OCI-LY1 (cell line): ENCODE measurements at regions not wholly inside any gene's neighbourhood (a gene's known extent, or its start where the extent isn't known, plus 50 kb on each side); places are given as distances from the start of the nearest gene placed in this dataset.

ENCODE experiments used
- H2AFZ ChIP-seq: fragments of 200-600 bp; sonication (generic), shearing (Covaris generic); 2 replicates; pipeline ENCODE4 v1.6.0; 2014; ENCODE audit warnings: antibody characterized with exemption, mild to moderate bottlenecking, low read length
- H3F3A ChIP-seq: fragments of 200-600 bp; sonication (generic), shearing (Covaris generic); 2 replicates; pipeline ENCODE4 v1.6.0; 2014; ENCODE audit warnings: mild to moderate bottlenecking, antibody characterized with exemption, low read length, moderate library complexity; ENCODE audit not compliant: insufficient read depth
- H3K27ac ChIP-seq: fragments of 200-600 bp; sonication (generic); 2 replicates; pipeline ENCODE4 v1.5.1; 2014; ENCODE audit warnings: low read length, mixed run types, mild to moderate bottlenecking, low read depth; ENCODE audit not compliant: poor library complexity, severe bottlenecking
- H3K27me3 ChIP-seq: fragments of 200-600 bp; sonication (generic); 2 replicates; pipeline ENCODE4 v1.6.0; 2014; ENCODE audit warnings: antibody characterized with exemption, mild to moderate bottlenecking, low read length, moderate library complexity; ENCODE audit not compliant: insufficient read depth
- H3K36me3 ChIP-seq: fragments of 200-600 bp; sonication (generic); 2 replicates; pipeline ENCODE4 v1.6.1; 2014; ENCODE audit warnings: mild to moderate bottlenecking, antibody characterized with exemption, low read length, moderate library complexity, mixed read lengths; ENCODE audit not compliant: insufficient read depth
- H3K4me1 ChIP-seq: fragments of 200-600 bp; sonication (generic); 2 replicates; pipeline ENCODE4 v1.5.1; 2014; ENCODE audit warnings: mild to moderate bottlenecking, low read length, moderate library complexity; ENCODE audit not compliant: insufficient read depth, severe bottlenecking
- H3K4me2 ChIP-seq: fragments of 200-600 bp; sonication (generic), shearing (Covaris generic); 2 replicates; pipeline ENCODE4 v1.6.1; 2014; ENCODE audit warnings: low read length
- H3K4me3 ChIP-seq: fragments of 200-600 bp; sonication (generic); 2 replicates; pipeline ENCODE4 v1.5.1; 2014; ENCODE audit warnings: low read length, low read depth, mild to moderate bottlenecking, mixed read lengths; ENCODE audit not compliant: poor library complexity, severe bottlenecking
- H3K79me2 ChIP-seq: fragments of 200-600 bp; shearing (Covaris generic); 2 replicates; pipeline ENCODE4 v1.6.1; 2016; ENCODE audit warnings: mixed run types, low read length, mixed read lengths; ENCODE audit not compliant: insufficient read depth
- H3K9ac ChIP-seq: fragments of 200-600 bp; sonication (generic), shearing (Covaris generic); 2 replicates; pipeline ENCODE4 v1.6.1; 2014; ENCODE audit warnings: mild to moderate bottlenecking, low read length, mixed read lengths
- H3K9me2 ChIP-seq: fragments of 200-600 bp; sonication (generic), shearing (Covaris generic); 2 replicates; pipeline ENCODE4 v1.6.1; 2014; ENCODE audit warnings: low read depth, mild to moderate bottlenecking, low read length, mixed read lengths
- H3K9me3 ChIP-seq: fragments of 200-600 bp; shearing (Covaris generic); 2 replicates; pipeline ENCODE4 v1.6.1; 2014; ENCODE audit warnings: low read length, mixed read lengths
- H4K20me1 ChIP-seq: fragments of 200-600 bp; sonication (generic), shearing (Covaris generic); 2 replicates; pipeline ENCODE4 v1.6.0; 2016; ENCODE audit warnings: mild to moderate bottlenecking, low read length; ENCODE audit not compliant: insufficient read depth
- EZH2 ChIP-seq: fragments of 200-600 bp; sonication (generic), shearing (Covaris generic); IDR thresholded peaks from 2 replicates; pipeline ENCODE4 v1.8.0; 2017; ENCODE audit warnings: borderline replicate concordance, mixed run types, mild to moderate bottlenecking, antibody characterized with exemption, low read length, moderate library complexity, mixed read lengths
- TF ChIP-seq, protein P1 (sequence below): fragments of 200-600 bp; sonication (generic), shearing (Covaris generic); IDR thresholded peaks from 2 replicates; pipeline ENCODE4 v1.5.1; 2017; ENCODE audit warnings: mild to moderate bottlenecking, antibody characterized with exemption, low read length, moderate library complexity, mixed read lengths

DNA sequence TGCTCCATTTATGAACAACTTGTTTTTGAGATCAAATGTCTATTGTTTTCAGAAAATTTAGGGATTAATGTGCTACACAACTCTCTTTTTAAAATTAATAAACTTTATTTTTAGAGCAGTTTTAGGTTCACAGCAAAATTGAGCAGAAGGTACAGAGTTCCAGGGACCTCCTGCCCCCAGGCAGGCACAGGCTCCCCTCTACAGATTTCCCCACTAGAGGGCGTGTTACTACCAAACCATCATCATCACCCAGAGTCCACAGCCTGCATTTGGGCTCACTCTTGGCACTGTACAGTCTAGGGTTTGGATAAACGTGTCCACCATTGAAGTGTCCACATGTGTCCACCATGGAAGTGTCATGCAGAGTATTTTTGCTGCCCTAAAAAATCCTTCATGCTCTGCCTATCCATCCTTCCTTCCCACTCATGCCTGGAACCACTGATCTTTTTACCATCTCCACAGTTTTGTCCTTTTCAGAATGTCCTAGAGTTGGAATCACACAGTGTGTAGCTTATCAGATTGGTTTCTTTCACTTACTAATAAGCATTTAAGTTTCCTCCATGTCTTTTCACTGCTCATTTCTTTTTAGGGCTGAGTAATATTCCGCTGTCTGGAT lies 61.7 kb downstream of the MRPL36 start:
- TF ChIP-seq, protein P1, sequence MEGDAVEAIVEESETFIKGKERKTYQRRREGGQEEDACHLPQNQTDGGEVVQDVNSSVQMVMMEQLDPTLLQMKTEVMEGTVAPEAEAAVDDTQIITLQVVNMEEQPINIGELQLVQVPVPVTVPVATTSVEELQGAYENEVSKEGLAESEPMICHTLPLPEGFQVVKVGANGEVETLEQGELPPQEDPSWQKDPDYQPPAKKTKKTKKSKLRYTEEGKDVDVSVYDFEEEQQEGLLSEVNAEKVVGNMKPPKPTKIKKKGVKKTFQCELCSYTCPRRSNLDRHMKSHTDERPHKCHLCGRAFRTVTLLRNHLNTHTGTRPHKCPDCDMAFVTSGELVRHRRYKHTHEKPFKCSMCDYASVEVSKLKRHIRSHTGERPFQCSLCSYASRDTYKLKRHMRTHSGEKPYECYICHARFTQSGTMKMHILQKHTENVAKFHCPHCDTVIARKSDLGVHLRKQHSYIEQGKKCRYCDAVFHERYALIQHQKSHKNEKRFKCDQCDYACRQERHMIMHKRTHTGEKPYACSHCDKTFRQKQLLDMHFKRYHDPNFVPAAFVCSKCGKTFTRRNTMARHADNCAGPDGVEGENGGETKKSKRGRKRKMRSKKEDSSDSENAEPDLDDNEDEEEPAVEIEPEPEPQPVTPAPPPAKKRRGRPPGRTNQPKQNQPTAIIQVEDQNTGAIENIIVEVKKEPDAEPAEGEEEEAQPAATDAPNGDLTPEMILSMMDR, result peak; percentile 75
- no peak for TF ChIP-seq EZH2
- no peak overlapping the region for H2AFZ ChIP-seq
- H3K36me3 ChIP-seq, result no peaks in the 10 kb centered on the region; the same call in 1 of the 2 replicates
- H3K79me2 ChIP-seq, result no peaks in the 10 kb centered on the region
- no peaks in the 10 kb centered on the region for H3F3A ChIP-seq
- no peaks in the 10 kb centered on the region; the same call in 1 of the 2 replicates for H3K9me3 ChIP-seq
- no peak overlapping the region for H3K4me3 ChIP-seq
- H3K4me2 ChIP-seq, result no peak overlapping the region
- H3K27me3 ChIP-seq, result peaks cover 3% of the 10 kb centered on the region; the same call in 1 of the 2 replicates
- no peak overlapping the region for H3K27ac ChIP-seq
- no peak overlapping the region for H3K9ac ChIP-seq
- H3K9me2 ChIP-seq, result no peaks in the 10 kb centered on the region
- H3K4me1 ChIP-seq, result no peaks in the 10 kb centered on the region
- H4K20me1 ChIP-seq, result no peaks in the 10 kb centered on the region

DNA sequence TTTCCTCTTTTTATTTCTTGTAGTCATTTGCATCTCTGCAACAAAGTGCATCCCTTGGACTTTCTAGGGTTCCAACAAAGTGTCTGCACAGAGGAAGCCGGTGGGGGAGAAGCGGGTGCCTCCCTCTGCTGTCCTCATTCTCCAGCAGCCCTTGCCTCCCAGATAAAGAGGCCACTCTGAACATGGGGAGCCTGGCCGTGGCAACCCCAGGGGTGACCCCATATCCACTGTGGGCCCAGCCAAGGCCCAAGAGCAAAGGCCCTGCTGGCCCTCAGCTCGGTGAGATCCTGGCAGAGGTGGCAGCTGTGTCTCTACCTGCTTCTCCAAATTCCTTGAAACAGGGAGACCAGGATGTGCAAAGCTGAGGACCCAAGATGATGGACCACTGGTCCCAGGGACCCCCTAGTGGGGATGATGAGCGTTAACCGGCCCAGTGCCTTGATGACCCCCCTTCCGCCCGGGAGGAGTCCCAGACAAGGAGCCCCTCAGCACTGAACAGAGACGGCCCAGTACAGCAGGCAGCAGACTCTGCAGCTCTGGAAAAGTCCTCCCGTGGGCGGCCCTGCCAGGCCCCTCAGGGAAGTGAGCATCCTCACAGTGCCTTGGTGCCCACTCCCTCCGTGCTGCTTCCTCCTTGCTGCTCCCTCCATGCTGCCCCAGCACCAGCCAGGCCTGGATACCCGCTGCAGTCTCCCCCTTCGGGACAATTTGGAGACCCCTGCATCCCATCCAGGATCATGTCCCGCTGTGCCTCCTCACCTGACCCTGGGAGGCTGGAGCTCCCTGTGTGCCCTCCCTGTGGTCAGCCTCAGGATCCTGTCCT lies 62.5 kb downstream of the MRPL36 start:
- TF ChIP-seq EZH2, result no peak
- TF ChIP-seq, protein P1, result no peak
- Histone ChIP-seq H3K4me3 (no peak overlapping the region), H3K36me3 (no peaks in the 10 kb centered on the region; the same call in 1 of the 2 replicates)

DNA sequence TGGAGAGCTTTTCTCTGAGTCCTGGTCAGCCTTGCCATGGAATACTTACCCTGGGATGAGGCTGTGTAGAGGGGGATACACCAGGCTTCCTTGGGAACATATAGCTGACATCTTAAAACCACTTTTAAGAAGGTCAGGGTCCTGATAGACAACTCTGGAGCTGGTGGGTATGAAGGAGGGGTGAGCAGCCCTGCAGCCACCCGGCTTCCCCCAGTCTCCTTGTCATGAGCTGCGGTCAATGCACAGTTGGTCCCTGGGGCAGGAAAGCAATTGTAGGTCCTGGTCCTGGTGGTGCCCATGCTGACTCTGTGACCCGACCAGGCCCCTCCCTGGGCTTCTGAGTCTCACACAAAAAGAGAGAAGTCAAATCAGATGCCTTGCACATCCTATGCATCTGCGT lies 63.6 kb downstream of the MRPL36 start:
- Histone ChIP-seq H3K9me2 (no peaks in the 10 kb centered on the region), H4K20me1 (no peaks in the 10 kb centered on the region), H3K4me3 (no peak overlapping the region), H3K79me2 (no peaks in the 10 kb centered on the region), H3K27me3 (peaks cover 6% of the 10 kb centered on the region; the same call in 1 of the 2 replicates), H3F3A (no peaks in the 10 kb centered on the region), H3K27ac (no peak overlapping the region), H3K4me2 (no peak overlapping the region), H3K9ac (no peak overlapping the region), H3K9me3 (no peaks in the 10 kb centered on the region), H3K36me3 (no peaks in the 10 kb centered on the region; the same call in 1 of the 2 replicates), H3K4me1 (no peaks in the 10 kb centered on the region), H2AFZ (no peak overlapping the region)
- TF ChIP-seq, protein P1, result no peak
- TF ChIP-seq EZH2, result no peak

More for the DNA sequence above, 62.5 kb downstream of the MRPL36 start:
- Histone ChIP-seq H3K4me1 (no peaks in the 10 kb centered on the region), H3F3A (no peaks in the 10 kb centered on the region), H3K9me3 (no peaks in the 10 kb centered on the region; the same call in 1 of the 2 replicates), H3K79me2 (no peaks in the 10 kb centered on the region), H4K20me1 (no peaks in the 10 kb centered on the region), H3K27ac (no peak overlapping the region), H2AFZ (no peak overlapping the region), H3K27me3 (peaks cover 6% of the 10 kb centered on the region; the same call in 1 of the 2 replicates), H3K9me2 (no peaks in the 10 kb centered on the region), H3K4me2 (no peak overlapping the region), H3K9ac (no peak overlapping the region)
